Loucy (cell line): ENCODE measurements at regions not wholly inside any gene's neighbourhood (a gene's known extent, or its start where the extent isn't known, plus 50 kb on each side); places are given as distances from the start of the nearest gene placed in this dataset.

Experiments
- H2AFZ ChIP-seq: fragments of 200-600 bp; sonication (generic); 2 replicates; pipeline ENCODE4 v1.6.0; 2016; ENCODE audit warnings: antibody characterized with exemption, mild to moderate bottlenecking, low read length, moderate library complexity
- H3F3A ChIP-seq: fragments of 200-600 bp; 2 replicates; pipeline ENCODE4 v1.6.0; 2016; ENCODE audit warnings: antibody characterized with exemption, low read depth, mild to moderate bottlenecking
- H3K27me3 ChIP-seq: fragments of 200-600 bp; sonication (generic); 2 replicates; pipeline ENCODE4 v1.6.1; 2014; ENCODE audit warnings: low read length, mild to moderate bottlenecking; ENCODE audit not compliant: insufficient read depth, poor library complexity, severe bottlenecking
- H3K36me3 ChIP-seq: fragments of 200-600 bp; sonication (generic); 2 replicates; pipeline ENCODE4 v1.6.1; 2016; ENCODE audit warnings: low read length; ENCODE audit not compliant: insufficient read depth
- H3K4me1 ChIP-seq: fragments of 200-600 bp; sonication (generic); 2 replicates; pipeline ENCODE4 v1.5.1; 2014; ENCODE audit warnings: low read length, mild to moderate bottlenecking; ENCODE audit not compliant: insufficient read depth, poor library complexity, severe bottlenecking
- H3K4me2 ChIP-seq: fragments of 200-600 bp; sonication (generic); 2 replicates; pipeline ENCODE4 v1.6.0; 2014; ENCODE audit warnings: antibody characterized with exemption, low read length, low read depth, mild to moderate bottlenecking; ENCODE audit not compliant: poor library complexity, severe bottlenecking
- H3K4me3 ChIP-seq: fragments of 200-600 bp; sonication (generic); 2 replicates; pipeline ENCODE4 v1.5.1; 2014; ENCODE audit warnings: low read length, mild to moderate bottlenecking, mixed read lengths; ENCODE audit not compliant: poor library complexity, severe bottlenecking
- H3K79me2 ChIP-seq: fragments of 200-600 bp; sonication (generic); 2 replicates; pipeline ENCODE4 v1.6.1; 2014; ENCODE audit warnings: low read length; ENCODE audit not compliant: insufficient read depth
- H3K9ac ChIP-seq: fragments of 200-600 bp; sonication (generic); 2 replicates; pipeline ENCODE4 v1.6.0; 2014; ENCODE audit warnings: mild to moderate bottlenecking, low read depth, low read length, moderate library complexity; ENCODE audit not compliant: poor library complexity, severe bottlenecking
- H3K9me2 ChIP-seq: fragments of 200-600 bp; sonication (generic); replicated peaks from 2 replicates; pipeline ENCODE4 v1.6.1; 2016; ENCODE audit warnings: low read depth, low read length, mixed read lengths
- H3K9me3 ChIP-seq: fragments of 200-600 bp; sonication (generic); 2 replicates; pipeline ENCODE4 v1.6.1; 2014; ENCODE audit warnings: mild to moderate bottlenecking, antibody characterized with exemption, low read length, low read depth; ENCODE audit not compliant: insufficient read depth
- H4K20me1 ChIP-seq: fragments of 200-600 bp; sonication (generic); 2 replicates; pipeline ENCODE4 v1.6.0; 2014; ENCODE audit warnings: antibody characterized with exemption, low read length, mild to moderate bottlenecking; ENCODE audit not compliant: insufficient read depth, poor library complexity, severe bottlenecking
- EZH2phosphoT487 ChIP-seq: fragments of 200-600 bp; IDR thresholded peaks from 2 replicates; pipeline ENCODE4 v1.6.1; 2018; ENCODE audit warnings: antibody characterized with exemption, mild to moderate bottlenecking, moderate library complexity, borderline replicate concordance
- TF ChIP-seq, protein P1 (sequence below): fragments of 200-600 bp; sonication (generic); conservative IDR thresholded peaks from 2 replicates; pipeline ENCODE4 v1.5.1; 2014; ENCODE audit warnings: mild to moderate bottlenecking, antibody characterized with exemption, low read length

DNA sequence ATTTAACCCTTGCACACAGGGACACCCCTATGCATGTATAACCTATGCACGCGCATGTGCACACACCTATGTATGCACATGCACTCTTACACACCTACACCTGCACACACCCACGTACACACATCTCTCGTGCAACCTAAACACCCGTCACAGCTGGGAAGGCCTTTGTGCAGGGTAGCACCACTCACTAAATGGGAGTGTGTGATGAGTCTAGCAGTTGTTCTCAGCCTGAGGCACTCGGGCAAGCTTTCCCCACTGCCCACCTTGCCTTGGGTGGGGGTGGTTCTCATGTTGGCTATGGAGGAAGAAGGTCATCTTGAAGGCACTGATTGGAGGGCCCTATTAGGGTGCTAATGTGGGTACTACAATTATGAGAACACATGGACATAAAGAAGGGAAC, 85.8 kb downstream of the DLL1 start:
- H3K36me3 ChIP-seq = no peaks in the 10 kb centered on the region
- no peak overlapping the region for H3K9ac ChIP-seq
- no peak overlapping the region for H2AFZ ChIP-seq
- no peaks in the 10 kb centered on the region for H3K27me3 ChIP-seq
- H3K9me2 ChIP-seq = no peaks in the 10 kb centered on the region
- no peaks in the 10 kb centered on the region for H3F3A ChIP-seq
- peaks cover 22% of the 10 kb centered on the region; the same call in 1 of the 2 replicates for H3K9me3 ChIP-seq
- no peak overlapping the region for H3K4me3 ChIP-seq
- TF ChIP-seq, protein P1, sequence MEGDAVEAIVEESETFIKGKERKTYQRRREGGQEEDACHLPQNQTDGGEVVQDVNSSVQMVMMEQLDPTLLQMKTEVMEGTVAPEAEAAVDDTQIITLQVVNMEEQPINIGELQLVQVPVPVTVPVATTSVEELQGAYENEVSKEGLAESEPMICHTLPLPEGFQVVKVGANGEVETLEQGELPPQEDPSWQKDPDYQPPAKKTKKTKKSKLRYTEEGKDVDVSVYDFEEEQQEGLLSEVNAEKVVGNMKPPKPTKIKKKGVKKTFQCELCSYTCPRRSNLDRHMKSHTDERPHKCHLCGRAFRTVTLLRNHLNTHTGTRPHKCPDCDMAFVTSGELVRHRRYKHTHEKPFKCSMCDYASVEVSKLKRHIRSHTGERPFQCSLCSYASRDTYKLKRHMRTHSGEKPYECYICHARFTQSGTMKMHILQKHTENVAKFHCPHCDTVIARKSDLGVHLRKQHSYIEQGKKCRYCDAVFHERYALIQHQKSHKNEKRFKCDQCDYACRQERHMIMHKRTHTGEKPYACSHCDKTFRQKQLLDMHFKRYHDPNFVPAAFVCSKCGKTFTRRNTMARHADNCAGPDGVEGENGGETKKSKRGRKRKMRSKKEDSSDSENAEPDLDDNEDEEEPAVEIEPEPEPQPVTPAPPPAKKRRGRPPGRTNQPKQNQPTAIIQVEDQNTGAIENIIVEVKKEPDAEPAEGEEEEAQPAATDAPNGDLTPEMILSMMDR = no peak
- no peak for TF ChIP-seq EZH2phosphoT487
- H3K4me2 ChIP-seq = no peak overlapping the region
- H4K20me1 ChIP-seq = no peaks in the 10 kb centered on the region
- no peaks in the 10 kb centered on the region for H3K79me2 ChIP-seq
- no peaks in the 10 kb centered on the region for H3K4me1 ChIP-seq

DNA sequence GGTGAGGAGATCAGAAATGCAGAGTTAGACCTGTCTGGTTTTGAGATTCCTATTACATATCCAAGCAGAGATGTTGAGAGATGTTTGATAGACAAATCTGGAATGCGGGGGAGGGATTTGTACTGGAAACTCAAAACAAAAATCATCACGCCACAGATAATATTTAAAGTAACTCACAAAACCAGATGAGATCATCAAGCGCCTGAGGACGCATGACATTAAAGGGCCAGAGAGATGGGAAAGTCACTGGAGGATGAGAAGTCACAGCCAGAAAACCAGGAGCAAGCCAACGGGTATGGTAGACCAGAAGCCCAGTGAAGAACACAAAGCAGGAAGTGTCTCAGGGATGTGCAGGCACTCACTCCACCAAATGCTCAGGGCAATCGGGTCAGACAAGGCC, 87.7 kb downstream of the DLL1 start:
- no peaks in the 10 kb centered on the region for H3K79me2 ChIP-seq
- no peak overlapping the region for H2AFZ ChIP-seq
- no peak overlapping the region for H3K4me2 ChIP-seq
- no peaks in the 10 kb centered on the region for H3K9me2 ChIP-seq
- peaks cover 4% of the 10 kb centered on the region for H3K4me1 ChIP-seq
- no peaks in the 10 kb centered on the region for H3F3A ChIP-seq
- no peak overlapping the region for H3K4me3 ChIP-seq
- no peaks in the 10 kb centered on the region for H3K36me3 ChIP-seq
- no peak for TF ChIP-seq EZH2phosphoT487
- TF ChIP-seq, protein P1 = no peak
- H4K20me1 ChIP-seq = no peaks in the 10 kb centered on the region
- peaks cover 14% of the 10 kb centered on the region; the same call in 1 of the 2 replicates for H3K9me3 ChIP-seq
- no peaks in the 10 kb centered on the region for H3K27me3 ChIP-seq
- no peak overlapping the region for H3K9ac ChIP-seq

DNA sequence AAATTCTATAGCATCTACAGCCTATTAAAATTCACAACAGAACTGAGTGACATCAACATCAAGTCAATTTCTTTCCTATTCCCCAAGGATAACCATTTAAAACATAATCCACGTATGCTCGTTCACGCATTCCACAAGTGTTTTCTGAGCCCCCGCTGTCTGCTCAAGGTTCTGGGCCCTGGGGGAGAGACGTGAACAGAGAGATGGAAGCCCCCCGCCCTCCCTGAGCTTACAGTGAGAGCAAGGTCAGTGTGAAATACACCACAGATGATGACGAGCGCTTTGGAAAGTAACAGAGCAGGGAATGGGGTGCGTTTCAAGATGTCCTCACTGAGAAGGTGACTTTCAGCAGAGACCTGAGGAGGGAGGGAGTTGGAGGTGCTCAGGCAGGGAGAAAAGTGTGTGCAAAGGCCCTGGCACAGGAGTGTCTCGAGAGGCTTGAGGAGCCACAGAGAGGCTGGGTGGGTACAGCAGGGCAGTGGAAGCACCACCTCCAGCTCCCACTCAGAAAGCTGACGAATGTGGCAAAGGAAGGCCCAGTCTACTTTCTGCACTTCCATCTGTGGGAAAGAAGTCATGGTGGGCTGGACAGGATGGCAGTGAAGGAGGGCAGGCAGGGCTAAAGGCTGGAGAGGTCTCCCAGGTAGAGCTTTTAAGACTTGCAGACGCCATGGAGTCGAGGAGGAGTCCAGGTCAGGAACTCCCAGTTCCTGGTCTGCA, 88.3 kb downstream of the DLL1 start:
- Histone ChIP-seq H2AFZ (no peak overlapping the region), H3K79me2 (no peaks in the 10 kb centered on the region), H3K4me1 (peaks cover 4% of the 10 kb centered on the region), H3F3A (no peaks in the 10 kb centered on the region), H3K9ac (no peak overlapping the region), H3K27me3 (no peaks in the 10 kb centered on the region), H4K20me1 (no peaks in the 10 kb centered on the region), H3K9me2 (no peaks in the 10 kb centered on the region), H3K9me3 (peaks cover 11% of the 10 kb centered on the region; the same call in 1 of the 2 replicates), H3K36me3 (no peaks in the 10 kb centered on the region), H3K4me3 (no peak overlapping the region), H3K4me2 (no peak overlapping the region)
- TF ChIP-seq EZH2phosphoT487 = no peak
- TF ChIP-seq, protein P1 = no peak
